ENCODE measurements at regions not wholly inside any gene's neighbourhood (a gene's known extent, or its start where the extent isn't known, plus 50 kb on each side); places are given as distances from the start of the nearest gene placed in this dataset.

GRCh38 chr2:19174176-19174575, 184.2 kb downstream of the OSR1 start:
- TF ChIP-seq POLR2AphosphoS5 (IDR thresholded peaks at IDR 0.05) (no peak), EP300 (IDR thresholded peaks at IDR 0.05) (no peak), CTCF (IDR thresholded peaks at IDR 0.05) (no peak)

Measured in suprapubic skin (tissue), 4 donors.